NCI-H1436 treated with DMSO at 0.1 percent for 48 hours (cell line): ENCODE measurements at regions not wholly inside any gene's neighbourhood (a gene's known extent, or its start where the extent isn't known, plus 50 kb on each side); places are given as distances from the start of the nearest gene placed in this dataset.

Experiments used
- DNase-seq: peaks from one replicate; lab custom pipeline; 2025; lab: John Stamatoyannopoulos, UW

- no peak for DNase-seq
Observed at GRCh38 chr1:67991546-67991945, 58.9 kb downstream of the DIRAS3 start.

GRCh38 chr1:67988066-67988465 is 62.4 kb downstream of the DIRAS3 start:
- no peak for DNase-seq

GRCh38 chr1:67987046-67987799 is 63.2 kb downstream of the DIRAS3 start:
- DNase-seq = no peak

DNA sequence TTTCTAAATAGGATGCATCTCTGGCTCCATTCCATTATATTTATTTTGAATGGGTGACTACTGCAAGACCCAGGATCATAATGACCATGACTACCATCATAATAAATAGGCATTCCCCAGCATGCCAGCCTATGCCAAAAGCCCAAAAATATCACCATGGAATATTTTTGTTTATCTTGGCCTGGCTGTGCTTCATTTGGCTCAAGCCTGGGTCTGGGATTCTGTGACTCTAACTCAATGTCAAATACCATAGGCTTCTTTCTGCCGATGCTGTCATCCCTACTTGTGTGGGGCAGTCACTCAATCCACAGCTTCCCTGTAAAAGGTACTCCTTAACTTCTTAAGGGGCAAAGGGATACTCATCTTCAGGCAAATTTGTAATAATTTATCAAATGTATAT is 66.6 kb downstream of the DIRAS3 start:
- no peak for DNase-seq

DNA sequence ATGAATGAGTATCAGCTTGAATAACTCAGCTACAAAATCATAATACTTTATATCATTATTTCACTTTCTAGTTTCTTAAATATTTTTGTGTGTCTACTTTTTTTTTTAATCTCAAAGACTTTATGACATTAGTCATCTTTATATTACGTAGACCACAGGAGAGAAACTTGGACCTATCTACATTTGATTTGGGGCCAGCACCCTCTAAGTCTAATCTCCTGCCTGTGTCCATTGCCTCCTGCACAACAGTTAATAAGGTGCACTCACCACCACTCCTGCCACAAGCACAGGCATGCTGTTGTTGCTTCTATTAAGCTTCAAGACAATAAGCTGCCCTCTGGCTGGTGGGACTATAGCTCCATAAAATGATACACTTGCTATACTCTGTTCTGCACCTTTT is 70.4 kb downstream of the DIRAS3 start:
- DNase-seq = no peak

DNA sequence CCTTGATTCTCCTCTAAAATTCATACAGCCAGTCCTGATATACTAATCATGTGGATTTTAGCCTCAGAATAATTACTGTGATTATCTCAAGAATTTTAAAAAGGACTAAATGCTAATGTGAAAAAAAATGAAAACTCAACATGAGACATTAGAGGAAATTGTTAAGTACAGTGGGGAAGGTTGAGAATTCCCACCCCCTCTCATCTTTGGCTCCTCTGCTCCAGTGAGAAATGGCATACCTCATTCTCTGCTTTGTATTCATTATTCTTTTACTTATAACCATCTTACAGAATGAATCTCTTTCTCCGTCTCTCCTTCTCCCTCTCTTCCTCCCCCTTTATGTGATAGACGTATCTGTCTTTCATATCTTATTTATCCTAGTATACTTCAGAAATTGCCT is 70.9 kb downstream of the DIRAS3 start:
- no peak for DNase-seq

- no peak for DNase-seq
Observed at GRCh38 chr1:67978890-67979516, 71.4 kb downstream of the DIRAS3 start.

DNA sequence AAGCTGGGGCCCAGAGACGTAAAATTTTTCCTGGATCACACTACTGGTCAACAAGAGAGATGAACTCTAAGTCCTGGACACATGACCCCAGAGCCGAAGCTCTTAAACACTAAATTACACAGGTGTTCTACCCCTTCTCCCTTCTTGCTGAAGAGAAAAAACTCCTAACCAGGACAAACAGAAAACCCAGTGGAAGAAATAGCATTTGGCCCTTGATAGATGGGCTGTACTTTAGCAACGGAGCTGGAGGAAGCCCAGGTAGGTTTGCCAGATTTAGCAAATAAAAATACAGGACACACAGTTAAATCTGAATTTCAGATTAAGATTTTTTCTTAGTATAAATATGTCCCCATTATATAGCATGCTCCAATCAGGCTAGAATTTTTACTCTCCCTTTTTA is 72.7 kb downstream of the DIRAS3 start:
- DNase-seq = no peak

DNA sequence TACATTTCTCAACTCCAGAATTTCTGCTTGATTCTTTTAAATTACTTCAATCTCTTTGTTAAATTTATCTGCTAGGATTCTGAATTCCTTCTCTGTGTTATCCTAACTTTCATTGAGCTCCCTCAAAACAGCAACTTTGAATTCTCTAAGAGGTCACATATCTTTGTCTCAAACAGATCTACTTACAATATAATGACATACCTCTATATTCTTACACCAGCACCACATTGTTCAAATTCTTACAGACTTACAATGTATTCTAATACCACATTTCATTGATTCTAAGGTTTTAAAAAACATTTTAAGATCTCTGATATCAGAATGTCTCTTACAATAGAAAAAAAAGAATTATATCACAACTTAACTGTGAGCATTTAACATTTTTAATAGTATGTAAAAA is 77.4 kb downstream of the DIRAS3 start:
- DNase-seq = no peak

DNA sequence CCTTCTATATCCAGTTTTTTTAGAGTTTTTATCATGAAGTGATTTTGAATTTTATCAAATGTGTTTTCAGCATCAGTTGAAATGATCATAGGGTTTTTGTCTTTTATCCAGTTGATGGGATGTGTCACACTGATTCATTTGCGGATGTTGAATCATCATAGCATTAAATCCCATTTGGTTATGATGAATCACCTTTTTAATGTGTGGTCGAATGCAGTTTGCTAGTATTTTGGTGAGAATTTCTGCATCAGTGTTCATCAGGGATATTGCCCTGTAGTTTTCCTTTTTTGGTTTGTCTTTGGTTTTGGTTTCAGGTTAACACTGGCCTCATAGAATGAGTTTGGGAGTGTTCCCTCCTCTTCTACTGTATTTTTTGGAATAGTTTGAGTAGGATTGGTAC is 80.3 kb downstream of the DIRAS3 start:
- DNase-seq = no peak

GRCh38 chr1:67969446-67969845 is 81.0 kb downstream of the DIRAS3 start:
- DNase-seq = no peak

GRCh38 chr1:67966666-67967009 is 83.8 kb downstream of the DIRAS3 start:
- no peak for DNase-seq

DNA sequence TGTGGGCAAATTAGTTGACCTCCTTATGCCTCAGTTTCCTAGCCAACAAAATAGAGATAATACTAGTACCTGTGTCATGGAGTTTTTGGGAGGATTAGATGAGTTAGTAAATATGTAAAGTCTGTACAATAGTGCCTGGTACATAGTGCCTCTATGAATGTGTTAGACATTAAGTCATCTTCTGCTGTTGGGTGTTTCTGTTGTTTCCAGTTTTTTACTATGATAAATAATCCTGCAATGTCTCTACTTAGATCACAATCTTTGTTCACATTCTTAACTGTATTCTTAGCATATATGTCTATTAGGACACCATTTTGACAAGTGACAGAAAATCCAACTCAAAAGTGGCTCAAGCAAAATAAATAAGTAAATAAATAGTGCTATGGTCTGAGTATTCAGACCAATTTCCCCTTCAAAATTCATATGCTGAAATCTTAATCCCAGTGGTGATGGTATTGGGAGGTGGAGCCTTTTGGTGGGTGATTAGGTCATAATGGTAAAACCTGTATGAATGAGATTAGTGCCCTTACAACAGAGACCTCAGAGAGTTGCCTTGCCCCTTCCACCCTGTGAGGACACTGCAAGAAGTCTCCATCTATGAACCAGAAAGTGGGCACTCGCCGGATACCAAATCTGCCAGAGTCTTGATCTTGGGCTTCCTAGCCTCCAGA is 84.3 kb downstream of the DIRAS3 start:
- no peak for DNase-seq

- DNase-seq = no peak
Observed at GRCh38 chr1:67963263-67963662, 87.2 kb downstream of the DIRAS3 start.

DNA sequence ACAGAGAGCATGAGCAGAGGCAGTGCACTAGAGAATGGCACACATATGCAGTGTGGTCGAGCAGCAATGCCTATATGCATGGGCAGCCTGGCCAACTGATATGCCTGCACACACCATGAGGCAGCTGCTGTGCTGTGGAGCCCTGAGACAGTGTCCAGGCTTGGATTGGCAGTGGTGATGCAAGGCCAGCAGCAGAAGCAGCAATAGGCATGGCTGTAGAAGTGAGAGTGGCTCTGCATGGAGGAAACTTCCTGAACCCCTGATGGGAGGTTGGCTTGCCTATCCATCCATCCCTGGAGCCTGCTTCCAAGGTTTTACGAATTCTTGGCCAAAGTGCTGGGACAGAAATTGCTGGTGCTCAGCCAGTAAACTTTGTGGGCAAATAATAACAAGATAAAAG is 89.7 kb downstream of the DIRAS3 start:
- no peak for DNase-seq

GRCh38 chr1:67958472-67958871 is 92.0 kb downstream of the DIRAS3 start:
- DNase-seq = no peak

DNA sequence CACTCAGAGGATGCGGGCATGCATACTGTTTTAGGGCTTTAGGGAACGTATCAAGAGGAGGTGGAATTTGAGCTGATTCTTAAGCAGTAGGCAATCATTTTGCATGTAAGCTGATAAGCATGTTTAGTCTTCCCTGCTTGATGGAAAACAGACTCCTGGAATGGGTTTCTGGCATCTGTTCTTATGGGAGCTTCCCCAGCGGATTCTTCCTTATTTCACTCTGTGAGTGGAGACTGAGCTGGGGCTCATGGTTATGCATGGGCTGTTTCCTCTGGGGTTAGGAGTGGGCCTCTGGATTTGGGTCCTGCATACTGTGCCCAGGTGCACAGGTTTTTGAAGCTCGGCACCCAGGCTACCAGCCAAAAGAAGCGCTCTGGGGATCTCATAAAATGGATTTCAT is 93.4 kb downstream of the DIRAS3 start:
- no peak for DNase-seq

- no peak for DNase-seq
Observed at GRCh38 chr1:67956116-67956515, 94.3 kb downstream of the DIRAS3 start.

- DNase-seq = no peak
Observed at GRCh38 chr1:67955591-67955990, 94.8 kb downstream of the DIRAS3 start.

GRCh38 chr1:67953301-67953700 is 97.1 kb downstream of the DIRAS3 start:
- DNase-seq = no peak

DNA sequence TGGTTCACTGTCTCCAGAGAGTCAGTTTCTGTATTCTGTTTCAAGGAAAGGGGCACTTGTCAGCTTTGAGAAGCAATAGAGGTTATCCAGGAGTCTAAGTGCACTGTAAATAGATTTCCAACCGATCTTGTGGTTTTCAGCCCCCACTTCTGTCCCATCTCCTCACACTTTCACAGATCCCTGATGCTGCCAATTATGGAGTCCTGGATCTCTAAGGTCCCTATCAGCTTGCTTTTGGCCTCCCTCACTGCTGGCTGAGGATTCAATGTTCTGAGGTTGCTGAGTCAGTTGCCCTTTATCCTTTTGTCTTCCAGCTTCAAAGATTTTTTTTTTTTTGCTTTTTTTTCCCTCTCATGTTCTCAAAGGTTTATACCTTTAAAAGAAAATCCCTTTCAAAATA is 98.4 kb downstream of the DIRAS3 start:
- no peak for DNase-seq

GRCh38 chr1:67951014-67951413 is 99.4 kb downstream of the DIRAS3 start:
- no peak for DNase-seq
